Natural killer cell (primary cell): ENCODE measurements at regions not wholly inside any gene's neighbourhood (a gene's known extent, or its start where the extent isn't known, plus 50 kb on each side); places are given as distances from the start of the nearest gene placed in this dataset.

Experiments used
- ATAC-seq, 3 donors: fragments of 150-1000 bp in 2 of 3; fragments of 200-7000 bp in 1 of 3; cut with Tn5 transposase; 1 replicate in 1 of 3; 2 replicates in 2 of 3; pipeline ENCODE4 v1.10.0; 2021; ENCODE audit warnings: mild to moderate bottlenecking in 2 of 3, moderate library complexity in 2 of 3
- DNase-seq, 2 donors: peaks; one replicate each; pipeline versions ENCODE4 v3.0.0 to v3.0.0-alpha.2; 2013 to 2021; ENCODE audit warnings: mixed read lengths in 1 of 2
- H3K27ac ChIP-seq: one replicate; pipeline ENCODE4 v1.5.1; 2013; ENCODE audit warnings: mild to moderate bottlenecking, low read length
- H3K27me3 ChIP-seq: one replicate; pipeline ENCODE4 v1.6.1; 2013; ENCODE audit warnings: low read length; ENCODE audit not compliant: control insufficient read depth, insufficient read depth
- H3K36me3 ChIP-seq: one replicate; pipeline ENCODE4 v1.6.1; 2013; ENCODE audit warnings: low read length; ENCODE audit not compliant: control insufficient read depth, insufficient read depth
- H3K4me1 ChIP-seq: one replicate; pipeline ENCODE4 v1.6.1; 2013; ENCODE audit warnings: low read length; ENCODE audit not compliant: control insufficient read depth, insufficient read depth
- H3K4me3 ChIP-seq: one replicate; pipeline ENCODE4 v1.5.1; 2013; ENCODE audit warnings: low read length
- H3K9me3 ChIP-seq: one replicate; pipeline ENCODE4 v1.6.1; 2013; ENCODE audit warnings: low read length; ENCODE audit not compliant: control insufficient read depth, insufficient read depth
- H3K27ac Mint-ChIP-seq, 2 donors: one replicate each; pipeline ENCODE4 v1.8.0; 2022; ENCODE audit warnings: mild to moderate bottlenecking in 2 of 2, mixed read lengths in 2 of 2, moderate library complexity in 1 of 2
- H3K27me3 Mint-ChIP-seq, 2 donors: one replicate each; pipeline ENCODE4 v1.8.0; 2022; ENCODE audit warnings: low read depth in 2 of 2, mixed read lengths in 2 of 2
- H3K36me3 Mint-ChIP-seq: one replicate; pipeline ENCODE4 v1.8.0; 2022; ENCODE audit warnings: mixed read lengths
- H3K4me1 Mint-ChIP-seq, 2 donors: one replicate each; pipeline ENCODE4 v1.8.0; 2022; ENCODE audit warnings: mixed read lengths in 2 of 2
- H3K4me3 Mint-ChIP-seq: one replicate; pipeline ENCODE4 v1.8.0; 2022; ENCODE audit warnings: mild to moderate bottlenecking, moderate library complexity, mixed read lengths
- H3K9me3 Mint-ChIP-seq, 2 donors: one replicate each; pipeline ENCODE4 v1.8.0; 2022; ENCODE audit warnings: mixed read lengths in 2 of 2
- CTCF ChIP-seq: fragments of 200-600 bp; IDR thresholded peaks from one replicate; pipeline ENCODE4 v1.8.0; 2022; ENCODE audit warnings: antibody characterized with exemption
- WGBS: methylation state at CpG from one replicate; pipeline ENCODE4 v1.1.7; 2013; ENCODE audit warnings: missing lambda C conversion rate; ENCODE audit not compliant: insufficient coverage; 5-methylcytosine and 5-hydroxymethylcytosine counted together
- intact Hi-C: fragments of 100-400 bp; cut with micrococcal nuclease; formaldehyde crosslinking; loops from one replicate; pipeline ENCODE4 v1.14.2; 2022

GRCh38 chr3:107103786-107104185, 273.5 kb upstream of the CCDC54 start:
- no peaks in the 10 kb centered on the region for H3K4me1 Mint-ChIP-seq
- intact Hi-C loops, result no loop called here
- H3K4me3 Mint-ChIP-seq, result no peak overlapping the region
- ATAC-seq, result no peak
- Histone ChIP-seq H3K27me3 (no peaks in the 10 kb centered on the region), H3K27ac (no peak overlapping the region), H3K36me3 (no peaks in the 10 kb centered on the region), H3K9me3 (no peaks in the 10 kb centered on the region), H3K4me3 (no peak overlapping the region), H3K4me1 (no peaks in the 10 kb centered on the region)
- H3K36me3 Mint-ChIP-seq, result no peaks in the 10 kb centered on the region
- peaks cover 0 to 3% of the 10 kb centered on the region in 2 donors for H3K9me3 Mint-ChIP-seq
- no peak for TF ChIP-seq CTCF
- H3K27me3 Mint-ChIP-seq, result no peaks in the 10 kb centered on the region
- no peak overlapping the region for H3K27ac Mint-ChIP-seq
- no peak for DNase-seq
- 82% methylated on average over 2 of the region's 2 CpGs for WGBS

- Mint-ChIP-seq H3K27me3 (no peaks in the 10 kb centered on the region), H3K4me1 (no peaks in the 10 kb centered on the region), H3K4me3 (no peak overlapping the region), H3K27ac (no peak overlapping the region), H3K36me3 (no peaks in the 10 kb centered on the region), H3K9me3 (peaks cover 0 to 3% of the 10 kb centered on the region in 2 donors)
- Histone ChIP-seq H3K4me1 (no peaks in the 10 kb centered on the region), H3K4me3 (no peak overlapping the region), H3K27me3 (no peaks in the 10 kb centered on the region), H3K9me3 (no peaks in the 10 kb centered on the region), H3K36me3 (no peaks in the 10 kb centered on the region), H3K27ac (no peak overlapping the region)
- intact Hi-C loops, result no loop called here
- WGBS, result 95% methylated on average over 7 of the region's 7 CpGs
- DNase-seq (no peak), ATAC-seq (no peak)
- TF ChIP-seq CTCF, result no peak
Measured at GRCh38 chr3:107106316-107106715, 270.9 kb upstream of the CCDC54 start.

GRCh38 chr3:107106907-107107306, 270.3 kb upstream of the CCDC54 start:
- no peak for ATAC-seq
- no peak for DNase-seq
- H3K4me1 Mint-ChIP-seq, result no peaks in the 10 kb centered on the region
- H3K4me3 Mint-ChIP-seq, result no peak overlapping the region
- H3K27ac ChIP-seq, result no peak overlapping the region
- intact Hi-C loops, result no loop called here
- 91% methylated on average over 8 of the region's 8 CpGs for WGBS
- peaks cover 0 to 3% of the 10 kb centered on the region in 2 donors for H3K9me3 Mint-ChIP-seq
- TF ChIP-seq CTCF, result no peak
- H3K27me3 Mint-ChIP-seq, result no peaks in the 10 kb centered on the region
- H3K36me3 ChIP-seq, result no peaks in the 10 kb centered on the region
- H3K36me3 Mint-ChIP-seq, result no peaks in the 10 kb centered on the region
- no peak overlapping the region for H3K4me3 ChIP-seq
- no peak overlapping the region for H3K27ac Mint-ChIP-seq
- no peaks in the 10 kb centered on the region for H3K9me3 ChIP-seq
- H3K27me3 ChIP-seq, result no peaks in the 10 kb centered on the region
- H3K4me1 ChIP-seq, result no peaks in the 10 kb centered on the region

- Histone ChIP-seq H3K4me3 (no peak overlapping the region), H3K27ac (no peak overlapping the region), H3K4me1 (no peaks in the 10 kb centered on the region), H3K36me3 (no peaks in the 10 kb centered on the region), H3K9me3 (no peaks in the 10 kb centered on the region), H3K27me3 (no peaks in the 10 kb centered on the region)
- no peaks in the 10 kb centered on the region for H3K36me3 Mint-ChIP-seq
- whole genome bisulfite sequencing, result 62% methylated on average over 1 of the region's 3 CpGs
- DNase-seq, result no peak
- no peak overlapping the region for H3K27ac Mint-ChIP-seq
- no peaks in the 10 kb centered on the region for H3K4me1 Mint-ChIP-seq
- no peak for ATAC-seq
- H3K4me3 Mint-ChIP-seq, result no peak overlapping the region
- H3K27me3 Mint-ChIP-seq, result no peaks in the 10 kb centered on the region
- TF ChIP-seq CTCF, result no peak
- H3K9me3 Mint-ChIP-seq, result no peaks in the 10 kb centered on the region
- intact Hi-C loops, result no loop called here
Measured at GRCh38 chr3:107110596-107111305, 266.5 kb upstream of the CCDC54 start.
